ENCODE measurements at regions not wholly inside any gene's neighbourhood (a gene's known extent, or its start where the extent isn't known, plus 50 kb on each side); places are given as distances from the start of the nearest gene placed in this dataset.

DNA sequence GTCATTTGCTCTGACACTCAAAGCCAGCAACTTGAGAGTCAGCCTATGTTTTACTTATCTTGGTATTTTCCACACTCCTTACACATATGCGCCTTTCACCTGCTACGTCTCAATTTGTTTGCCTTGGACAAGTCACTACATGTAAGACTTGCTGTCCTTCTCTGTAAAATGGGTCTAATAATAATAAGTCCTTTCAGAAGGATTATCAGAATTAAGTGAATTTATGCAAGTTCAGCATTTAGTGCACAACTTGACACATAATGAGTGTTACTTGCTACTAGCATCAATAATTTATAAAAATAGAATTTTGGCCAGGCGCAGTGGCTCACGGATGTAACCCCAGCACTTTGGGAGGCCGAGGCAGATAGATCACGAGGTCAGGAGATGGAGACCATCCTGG lies 71.1 kb upstream of the UBL3 start:
- no peak for DNase-seq

DNA sequence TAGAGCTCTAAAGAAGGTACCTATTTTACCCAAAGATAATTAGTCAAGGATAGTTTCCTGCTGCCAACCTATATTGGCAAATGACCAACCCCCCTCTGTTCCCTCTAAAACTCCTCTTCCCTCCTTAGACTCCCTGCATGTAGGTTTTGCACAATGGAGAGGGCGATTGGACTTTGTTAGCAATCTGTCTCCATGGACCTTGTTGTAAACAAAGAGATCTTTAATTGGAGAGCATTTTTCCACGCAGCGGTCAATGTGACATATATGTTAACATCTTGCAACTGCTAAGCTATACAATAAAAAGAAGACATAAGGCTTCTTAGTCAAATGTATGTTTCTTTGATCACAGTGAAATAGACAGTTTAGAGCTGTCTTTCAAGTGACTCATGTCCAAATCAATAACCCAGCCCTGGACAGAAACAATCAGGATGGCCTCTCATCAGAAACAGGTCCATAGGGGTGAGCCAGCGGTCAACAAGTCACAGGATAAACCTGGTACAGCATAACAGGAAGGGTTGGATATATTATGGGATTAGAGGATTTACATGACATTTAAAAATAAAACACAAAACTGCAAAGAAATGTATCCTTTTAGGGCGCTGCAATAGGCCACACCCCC lies 69.7 kb upstream of the UBL3 start:
- no peak for DNase-seq

DNA sequence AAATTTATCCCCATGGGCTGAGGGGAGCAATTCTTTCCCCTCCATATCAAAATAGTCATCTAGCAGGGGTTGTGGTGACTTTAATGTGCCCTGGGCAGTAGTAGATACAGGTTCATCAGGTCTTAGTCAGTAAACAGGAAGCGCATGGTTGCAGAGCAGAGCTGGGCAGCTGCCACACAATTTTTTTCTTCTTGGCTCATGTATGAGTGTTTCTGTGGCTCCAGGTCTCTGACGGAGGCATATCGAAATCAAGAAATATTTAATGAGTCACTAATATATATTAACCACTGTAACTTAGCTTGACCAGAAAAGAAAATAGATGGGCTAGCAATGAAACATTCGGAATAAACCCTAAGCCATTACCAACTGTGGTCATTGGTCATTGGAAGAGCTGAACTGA lies 68.4 kb upstream of the UBL3 start:
- peak; percentile 81 for DNase-seq

DNA sequence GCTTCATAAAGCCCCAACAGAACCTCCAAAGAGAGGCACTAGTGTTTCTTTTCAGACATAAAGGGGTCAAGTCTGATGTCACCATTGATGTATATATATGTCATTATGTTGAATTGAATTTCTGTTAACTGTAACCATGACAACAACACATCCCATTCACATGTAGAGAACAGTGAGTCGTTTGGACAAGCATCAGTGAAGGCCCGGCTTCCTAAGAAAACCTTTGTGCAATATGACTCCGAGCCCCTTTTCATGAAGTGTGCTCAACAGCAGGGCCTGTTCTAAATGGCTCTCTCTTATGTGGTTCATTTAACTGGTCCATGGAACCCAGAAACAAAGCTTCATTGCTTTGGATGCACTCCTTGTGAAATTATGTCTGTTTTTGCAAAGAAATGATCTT lies 67.2 kb upstream of the UBL3 start:
- no peak for DNase-seq

DNA sequence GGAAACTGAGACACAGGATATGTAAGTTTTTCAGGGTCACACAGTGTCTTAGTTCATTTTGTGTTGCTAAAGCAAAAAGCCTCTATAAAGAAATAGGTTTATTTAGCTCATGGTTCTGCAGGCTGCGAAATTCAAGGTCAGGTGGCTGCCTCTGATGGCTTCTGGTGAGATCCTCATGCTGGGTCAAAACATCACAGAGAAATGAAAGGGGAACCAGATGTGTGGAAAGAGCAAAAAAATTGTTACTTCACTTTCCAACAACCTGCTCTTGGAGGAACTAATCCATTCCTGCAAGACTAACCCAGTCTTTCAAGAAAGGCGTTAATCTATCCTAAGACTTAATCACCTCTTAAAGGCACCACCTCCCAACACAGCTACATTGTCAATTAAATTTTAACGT lies 64.2 kb upstream of the UBL3 start:
- DNase-seq, result no peak

DNA sequence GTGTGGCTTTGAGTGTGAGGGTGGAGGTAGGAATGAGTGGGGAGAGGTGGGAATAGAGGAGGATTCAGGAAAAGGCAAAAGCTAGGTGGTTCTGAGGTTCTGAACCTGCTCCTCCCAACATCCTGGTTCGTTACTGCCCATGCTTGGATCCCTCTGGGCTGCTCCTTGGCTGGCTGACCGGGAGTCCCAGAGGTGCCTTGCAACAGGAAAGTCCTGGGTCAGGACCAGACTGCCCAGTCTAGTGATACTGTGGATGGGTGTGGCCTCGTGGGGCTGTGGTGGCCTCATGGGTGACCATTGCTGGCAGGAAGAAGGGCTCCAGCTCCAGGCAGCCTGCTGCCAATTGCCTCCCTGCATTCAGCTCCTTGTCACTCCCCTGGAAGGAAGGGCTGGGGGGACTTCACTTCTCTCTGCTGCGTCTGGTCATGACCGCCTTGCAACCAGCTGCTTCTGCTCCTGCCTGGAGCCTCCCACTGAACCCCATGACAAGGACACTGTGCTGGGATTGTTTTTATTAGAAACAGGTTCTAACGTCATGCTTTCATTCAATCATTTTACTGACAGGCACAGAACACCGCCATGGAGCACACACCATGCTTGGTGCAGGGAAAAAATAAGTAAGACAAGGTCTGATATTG lies 61.5 kb upstream of the UBL3 start:
- no peak for DNase-seq

DNA sequence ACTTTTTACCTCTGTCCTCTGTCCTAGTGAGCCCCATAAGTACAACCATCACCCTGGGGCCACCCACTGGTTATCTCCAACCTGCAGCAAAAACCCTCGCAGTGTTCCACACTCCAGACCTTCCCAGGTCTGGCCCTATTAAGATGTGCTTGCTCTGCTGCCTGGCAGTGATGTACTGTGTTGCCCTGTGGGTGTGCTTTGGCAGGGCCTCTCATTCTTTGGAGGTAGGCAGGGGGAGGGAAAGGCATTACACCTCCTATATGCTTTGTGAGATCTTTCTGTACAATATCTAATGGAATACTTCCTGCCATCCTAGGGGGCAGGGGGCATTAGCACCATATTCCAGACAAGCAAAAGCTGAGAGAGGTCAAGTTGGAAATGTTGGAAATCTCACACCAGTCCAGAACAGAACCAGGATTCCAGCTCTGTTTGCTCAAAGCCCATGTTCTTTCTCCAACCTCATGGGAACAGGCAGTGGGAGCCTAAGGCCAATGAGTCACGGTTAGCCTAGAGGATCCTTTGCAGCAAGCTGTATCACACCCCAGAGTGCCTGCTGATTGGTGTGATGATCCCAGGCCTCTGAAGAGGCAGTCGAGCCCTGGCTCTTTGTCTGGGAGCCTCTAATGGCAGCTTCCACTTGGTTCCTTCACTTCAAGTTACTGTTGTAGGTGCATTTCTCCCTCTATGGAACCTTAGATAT lies 59.7 kb upstream of the UBL3 start:
- peak; percentile 3 for DNase-seq

DNA sequence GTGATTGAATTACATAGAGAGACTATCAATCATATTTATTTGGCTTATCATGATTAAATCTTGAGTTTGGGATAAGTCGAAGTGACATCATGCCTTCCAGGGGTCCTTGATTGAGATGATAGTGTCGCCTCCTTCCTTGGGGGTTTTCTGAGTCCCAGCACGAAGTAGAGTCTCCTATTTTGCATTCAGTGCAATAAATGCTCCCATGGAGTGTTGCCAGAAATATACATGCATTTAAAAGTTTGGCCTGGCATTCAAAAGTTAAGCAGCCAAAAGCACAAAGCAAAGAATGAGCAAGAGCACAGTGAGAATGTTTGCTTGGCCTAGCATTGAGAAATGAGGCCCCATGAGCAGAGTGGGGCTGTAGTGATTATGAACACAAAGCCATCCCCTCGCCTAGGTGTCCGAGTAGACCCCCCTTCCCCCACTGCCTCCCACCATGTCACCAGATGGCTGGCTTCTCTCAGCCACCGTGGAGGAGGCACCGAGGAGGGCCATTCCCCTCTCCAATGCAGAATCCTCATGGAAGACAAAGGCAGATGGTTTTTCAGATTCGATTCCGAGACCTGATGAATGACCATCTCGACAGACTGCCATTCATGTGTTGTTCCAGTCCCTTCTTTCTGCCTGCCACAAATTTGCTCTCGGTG lies 58.8 kb upstream of the UBL3 start:
- no peak for DNase-seq

DNA sequence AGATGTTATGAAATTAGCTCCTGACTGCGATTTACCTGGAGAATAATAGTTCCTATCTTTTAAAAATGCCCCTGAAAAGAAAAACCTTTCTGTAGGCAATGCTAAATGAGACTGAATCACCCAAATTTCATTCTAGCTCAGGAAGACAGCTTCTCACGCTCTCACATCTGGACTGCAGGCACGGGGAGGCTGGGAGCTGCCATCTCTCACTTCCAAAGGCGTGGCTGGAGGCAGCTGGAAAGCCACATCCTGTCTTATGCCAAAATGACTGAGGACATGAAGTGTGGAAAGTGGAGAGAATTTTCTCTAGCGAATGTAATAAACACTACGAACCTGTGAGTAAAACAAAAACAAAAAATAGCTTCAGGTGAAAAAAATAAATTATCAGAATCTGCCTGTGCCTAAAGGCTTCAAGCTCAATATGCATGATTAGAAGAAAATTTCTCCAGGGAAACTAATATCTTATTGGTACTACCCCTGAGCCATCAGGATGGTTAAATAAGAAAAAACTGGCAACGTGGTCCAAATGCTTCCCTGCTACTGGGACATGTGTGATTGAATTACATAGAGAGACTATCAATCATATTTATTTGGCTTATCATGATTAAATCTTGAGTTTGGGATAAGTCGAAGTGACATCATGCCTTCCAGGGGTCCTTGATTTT lies 58.1 kb upstream of the UBL3 start:
- DNase-seq, result no peak

DNA sequence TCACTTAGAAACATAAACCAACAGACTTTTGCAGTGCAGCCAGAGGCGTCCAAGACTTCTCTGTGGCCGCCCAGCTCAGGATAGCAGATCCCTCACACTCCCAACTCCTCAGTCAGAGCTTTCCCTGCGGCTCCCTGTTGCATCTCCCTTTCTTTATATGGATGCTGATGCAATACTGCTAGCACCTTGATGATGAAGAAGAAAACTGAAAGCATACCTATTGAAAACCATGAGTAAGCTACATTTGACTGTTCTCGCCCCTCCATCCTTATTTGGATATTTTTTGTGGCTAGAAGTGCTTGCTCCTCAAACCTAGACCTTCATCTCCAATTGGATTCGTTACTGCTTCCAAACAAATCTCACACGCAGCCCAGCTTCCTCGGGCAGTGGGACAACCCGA lies 57.3 kb upstream of the UBL3 start:
- DNase-seq, result no peak

DNA sequence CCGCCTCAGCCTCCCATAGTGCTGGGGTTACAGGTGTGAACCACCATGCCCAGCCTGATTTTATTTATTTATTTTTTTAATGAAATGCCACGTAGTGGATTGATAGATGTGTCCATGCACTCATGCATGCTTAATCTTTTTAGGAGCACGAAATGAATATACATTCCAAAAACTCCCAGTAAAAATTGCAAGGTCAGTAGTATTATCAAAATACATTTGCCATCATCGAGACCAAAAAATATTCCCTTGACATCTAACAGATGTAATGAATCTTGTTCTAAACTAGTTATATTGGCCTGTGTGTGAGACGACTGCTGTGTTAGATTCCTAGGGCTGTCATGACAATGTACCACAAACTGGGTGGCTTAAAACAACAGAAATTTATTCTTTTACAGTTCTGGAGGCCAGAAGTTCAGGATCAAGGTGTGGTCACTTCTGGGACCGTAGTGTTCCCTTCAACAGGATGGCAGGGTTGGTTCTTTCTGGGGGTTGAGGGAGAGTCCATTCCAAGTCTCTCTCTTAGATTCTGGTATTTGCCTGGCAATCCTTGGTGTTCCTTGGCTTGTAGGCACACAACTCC lies 56.1 kb upstream of the UBL3 start:
- DNase-seq, result no peak

DNA sequence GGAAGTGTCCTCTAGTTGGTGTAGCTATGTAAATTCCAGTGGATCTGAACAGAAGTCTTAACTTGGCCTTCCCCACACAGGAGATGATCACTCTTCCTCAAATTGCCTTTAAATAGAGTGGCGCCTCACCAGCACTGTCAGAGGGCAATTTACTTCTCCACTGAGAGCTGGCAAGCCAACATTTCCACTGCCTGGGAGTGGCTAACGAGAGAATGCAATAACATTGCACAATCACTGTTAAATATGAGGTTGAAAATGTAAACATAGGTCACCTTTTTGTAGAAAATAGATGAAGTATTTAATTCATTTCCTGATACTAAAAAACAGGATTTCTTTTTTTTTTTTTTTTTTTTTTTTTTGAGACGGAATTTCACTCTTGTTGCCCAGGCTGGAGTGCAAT lies 55.4 kb upstream of the UBL3 start:
- DNase-seq, result no peak

DNA sequence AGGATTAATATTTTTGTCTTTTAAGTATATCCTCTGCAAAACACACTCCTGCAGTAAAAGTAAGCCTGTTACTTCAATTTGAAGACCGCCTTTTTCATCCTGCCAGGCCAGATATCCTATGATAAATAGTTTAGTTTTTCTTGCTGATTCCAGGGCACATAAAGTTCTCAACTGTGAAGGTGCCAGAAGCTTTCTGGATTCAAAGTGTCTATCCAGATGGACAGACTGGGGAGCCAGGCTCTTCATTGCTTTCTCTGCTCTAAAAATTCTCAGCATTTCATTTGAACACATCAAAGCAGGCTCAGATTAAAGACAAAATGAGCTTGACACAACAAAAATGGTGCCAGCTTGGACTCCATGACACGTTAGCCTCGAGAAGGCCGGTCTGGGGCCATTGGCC lies 53.6 kb upstream of the UBL3 start:
- no peak for DNase-seq

DNA sequence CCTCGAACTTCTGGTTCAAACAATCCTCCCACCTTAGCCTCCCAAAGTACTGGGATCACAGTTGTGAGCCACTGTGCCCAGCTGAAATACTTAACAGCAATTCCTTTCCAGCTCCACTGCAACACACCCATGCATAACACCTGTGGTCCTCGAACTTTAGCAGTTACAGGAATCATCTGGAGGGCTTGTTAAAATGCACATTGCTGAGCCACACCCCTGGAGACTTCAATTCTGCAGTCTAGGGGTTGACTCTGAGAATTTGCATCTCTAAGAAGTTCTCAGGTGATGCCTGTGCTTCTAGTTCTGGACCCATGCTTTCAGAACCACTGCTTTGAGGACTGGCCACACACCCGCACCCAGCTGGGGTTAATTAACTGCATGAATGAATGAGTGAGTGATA lies 53.1 kb upstream of the UBL3 start:
- no peak for DNase-seq

DNA sequence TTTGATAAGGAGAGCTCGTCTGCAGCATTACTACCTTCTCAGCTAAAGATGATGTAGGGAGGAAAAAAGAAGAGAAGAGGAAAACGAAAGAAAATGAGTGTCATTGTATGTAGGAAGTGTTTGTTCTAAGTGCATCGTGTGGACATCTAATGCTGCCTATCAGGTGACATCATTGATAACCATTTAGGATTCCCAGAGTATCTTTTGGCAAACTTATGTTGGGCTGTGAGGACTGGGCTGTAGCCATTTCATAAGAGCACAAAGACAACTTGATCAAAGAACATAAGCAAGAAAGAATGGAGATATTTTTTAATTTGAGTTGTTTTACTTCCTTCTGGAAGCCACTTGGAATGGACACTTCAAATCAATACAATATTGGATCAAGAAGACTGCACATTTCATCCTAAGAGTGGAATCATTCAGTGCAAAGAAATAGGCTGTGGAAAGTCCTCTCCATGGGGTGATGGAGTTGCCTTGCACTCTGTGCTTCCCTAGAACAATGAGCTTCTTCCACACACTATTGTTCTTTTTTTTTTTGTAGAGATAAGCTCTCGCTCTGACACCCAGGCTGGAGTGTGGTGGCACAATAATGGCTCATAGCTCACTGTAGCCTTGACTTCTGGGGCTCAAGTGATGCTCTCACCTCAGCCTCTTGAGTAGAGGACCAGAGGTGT lies 52.4 kb upstream of the UBL3 start:
- DNase-seq, result peak; percentile 55

DNA sequence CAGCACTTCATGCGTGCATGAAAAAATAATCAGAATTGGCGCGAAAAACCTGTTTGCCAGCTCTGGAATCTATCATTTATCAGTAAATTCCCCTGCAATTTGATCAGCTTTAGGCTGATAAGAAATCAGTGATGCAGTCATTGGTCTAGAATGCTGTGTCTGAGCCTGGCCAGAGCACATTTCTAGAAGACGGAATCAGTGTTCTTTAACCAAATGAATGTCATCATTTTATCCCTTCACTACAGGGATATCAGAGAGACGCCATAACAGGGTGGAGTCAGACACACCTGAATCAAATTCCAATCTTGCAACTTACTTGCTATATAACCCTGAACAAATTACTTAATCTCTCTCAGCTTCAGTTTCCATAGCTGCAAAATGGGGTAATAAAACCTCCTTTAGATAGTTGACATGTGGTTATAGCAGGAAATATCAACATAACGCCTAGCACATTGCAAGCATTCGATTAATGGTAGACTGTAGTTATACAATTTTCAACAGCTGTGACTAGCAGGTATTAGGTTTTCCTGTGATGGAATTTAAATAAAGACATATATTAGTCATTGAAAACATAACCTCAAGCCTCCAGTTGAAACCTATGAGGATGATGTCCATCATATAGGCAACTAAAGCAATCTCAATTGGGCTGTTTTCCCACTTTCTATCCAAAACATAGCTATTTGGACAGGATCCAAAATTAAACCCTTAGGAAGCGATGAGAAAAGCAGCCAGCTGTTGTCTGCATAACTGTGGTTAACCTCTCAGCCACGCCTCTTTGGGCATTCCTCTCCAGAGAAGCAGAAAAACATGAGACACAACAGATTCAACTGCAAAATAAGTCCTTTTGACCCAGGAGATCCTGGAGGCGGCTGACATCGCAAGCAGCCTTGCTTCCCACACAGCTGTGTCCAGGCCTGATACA lies 51.6 kb upstream of the UBL3 start:
- peak; percentile 90 for DNase-seq
